TTC549 (cell line): ENCODE measurements at regions not wholly inside any gene's neighbourhood (a gene's known extent, or its start where the extent isn't known, plus 50 kb on each side); places are given as distances from the start of the nearest gene placed in this dataset.
"Not testable (repeated sequence)": the region's sequence is repeated elsewhere in the genome, so short reads cannot be mapped to it uniquely, and the experiment has no call there.

Source experiments
- FAIRE-seq: peaks from 2 replicates; lab custom pipeline; 2012; peaks lifted over from hg19 to GRCh38; lab: Jason Lieb, UNC

GRCh38 chr6:144894240-144894639, 609.1 kb downstream of the UTRN start:
- no peak for FAIRE-seq

- no peak for FAIRE-seq
Observed at GRCh38 chr6:144895313-144896278, 610.5 kb downstream of the UTRN start.

GRCh38 chr6:144896289-144896688, 611.2 kb downstream of the UTRN start:
- FAIRE-seq, result no peak

GRCh38 chr6:144896871-144897270, 611.7 kb downstream of the UTRN start:
- no peak for FAIRE-seq

- FAIRE-seq, result no peak
Observed at GRCh38 chr6:144897441-144897921, 612.3 kb downstream of the UTRN start.

- FAIRE-seq, result no peak
Observed at GRCh38 chr6:144898052-144898689, 613.0 kb downstream of the UTRN start.

GRCh38 chr6:144898741-144899140, 613.6 kb downstream of the UTRN start:
- no peak for FAIRE-seq

GRCh38 chr6:144899161-144899560, 614.0 kb downstream of the UTRN start:
- FAIRE-seq, result no peak

- no peak for FAIRE-seq
Observed at GRCh38 chr6:144901412-144901811, 616.3 kb downstream of the UTRN start.

GRCh38 chr6:144908004-144908403, 622.9 kb downstream of the UTRN start:
- no peak for FAIRE-seq

GRCh38 chr6:144909753-144910285, 624.7 kb downstream of the UTRN start:
- no peak for FAIRE-seq

- FAIRE-seq, result no peak
Observed at GRCh38 chr6:144911322-144911721, 626.2 kb downstream of the UTRN start.

GRCh38 chr6:144912474-144912873, 627.3 kb downstream of the UTRN start:
- FAIRE-seq, result no peak

- no peak for FAIRE-seq
Observed at GRCh38 chr6:144918073-144918472, 632.9 kb downstream of the UTRN start.

GRCh38 chr6:144919560-144919959, 634.4 kb downstream of the UTRN start:
- no peak for FAIRE-seq

GRCh38 chr6:144920391-144920961, 635.3 kb downstream of the UTRN start:
- FAIRE-seq, result no peak

- no peak for FAIRE-seq
Observed at GRCh38 chr6:144921206-144921975, 636.3 kb downstream of the UTRN start.

GRCh38 chr6:144922120-144922722, 637.1 kb downstream of the UTRN start:
- FAIRE-seq, result no peak

- not testable (repeated sequence) for FAIRE-seq
Observed at GRCh38 chr6:144922771-144923490, 637.8 kb downstream of the UTRN start.

- not testable (repeated sequence) for FAIRE-seq
Observed at GRCh38 chr6:144923491-144923787, 638.3 kb downstream of the UTRN start.

GRCh38 chr6:144928847-144929246, 643.7 kb downstream of the UTRN start:
- no peak for FAIRE-seq
